ENCODE measurements at regions not wholly inside any gene's neighbourhood (a gene's known extent, or its start where the extent isn't known, plus 50 kb on each side); places are given as distances from the start of the nearest gene placed in this dataset.

- TF ChIP-seq ZFP41 (tag by site-specific recombination; IDR thresholded peaks at IDR 0.05; ENCODE audit: borderline replicate concordance) (no peak), ZNF558 (tag by site-specific recombination; IDR thresholded peaks at IDR 0.05) (no peak), CTCF (tag by site-specific recombination; IDR thresholded peaks at IDR 0.05) (no peak), ZNF530 (tag by site-specific recombination; IDR thresholded peaks at IDR 0.05; ENCODE audit: low read depth) (no peak), ZNF133 (tag by site-specific recombination; IDR thresholded peaks at IDR 0.05) (no peak), ZNF24 (tag by site-specific recombination; IDR thresholded peaks at IDR 0.05) (no peak), ZNF10 (tag by site-specific recombination; IDR thresholded peaks at IDR 0.05) (no peak), ZNF169 (tag by site-specific recombination; IDR thresholded peaks at IDR 0.05) (no peak), ZNF18 (tag by site-specific recombination; IDR thresholded peaks at IDR 0.05) (no peak), ZNF658 (tag by site-specific recombination; IDR thresholded peaks at IDR 0.05) (no peak), ZNF266 (tag by site-specific recombination; IDR thresholded peaks at IDR 0.05; ENCODE audit: low read depth) (no peak), GLIS2 (tag by site-specific recombination; IDR thresholded peaks at IDR 0.05) (no peak)
Observed at GRCh38 chr2:83071352-83071751, 1387.7 kb downstream of the SUCLG1 start.

Measured in HEK293 (cell line).